Gastroesophageal sphincter (tissue), 4 donors: ENCODE measurements at regions not wholly inside any gene's neighbourhood (a gene's known extent, or its start where the extent isn't known, plus 50 kb on each side); places are given as distances from the start of the nearest gene placed in this dataset.

ENCODE experiments used
- ATAC-seq: fragments of 150-250 bp; one replicate; pipeline ENCODE4 v1.9.1; 2016; ENCODE audit warnings: mild to moderate bottlenecking, moderate library complexity
- H3K27ac ChIP-seq, 4 donors: fragments of 200-600 bp; sonication (generic) in 3 of 4; 1 replicate in 3 of 4; 2 replicates in 1 of 4; pipeline ENCODE4 v1.5.1; 2016 to 2019
- H3K27me3 ChIP-seq: fragments of 200-600 bp; sonication (generic); one replicate; pipeline ENCODE4 v1.5.1; 2019
- H3K36me3 ChIP-seq, 2 donors: fragments of 200-600 bp; sonication (generic); one replicate each; pipeline ENCODE4 v1.5.1; 2019; ENCODE audit warnings: control low read depth in 1 of 2
- H3K4me1 ChIP-seq, 3 donors: fragments of 200-600 bp; sonication (generic); 1 replicate in 2 of 3; 2 replicates in 1 of 3; pipeline ENCODE4 v1.5.1; 2016 to 2019; ENCODE audit warnings: control low read depth in 2 of 3
- H3K4me3 ChIP-seq, 2 donors: fragments of 200-600 bp; sonication (generic); one replicate each; pipeline ENCODE4 v1.5.1; 2019; ENCODE audit warnings: mild to moderate bottlenecking in 1 of 2, moderate library complexity in 1 of 2
- H3K9me3 ChIP-seq, 3 donors: fragments of 200-600 bp; sonication (generic); one replicate each; pipeline ENCODE4 v1.5.1; 2017 to 2019; ENCODE audit warnings: control low read depth in 2 of 3
- EP300 ChIP-seq: sonication (generic); formaldehyde crosslinking; IDR thresholded peaks from one replicate; pipeline ENCODE4 v1.6.1; 2017; ENCODE audit warnings: antibody characterized with exemption, mild to moderate bottlenecking
- POLR2A ChIP-seq, 2 donors: fragments of 450-650 bp; IDR thresholded peaks; one replicate each; pipeline ENCODE4 v1.6.1; 2017; ENCODE audit warnings: antibody characterized with exemption in 2 of 2, mild to moderate bottlenecking in 2 of 2, moderate library complexity in 1 of 2
- POLR2AphosphoS5 ChIP-seq: sonication (generic); formaldehyde crosslinking; IDR thresholded peaks from one replicate; pipeline ENCODE4 v1.6.1; 2017; ENCODE audit warnings: antibody characterized with exemption
- WGBS, 2 donors: methylation state at CpG; one replicate each; pipeline ENCODE4 v1.1.5; 2018; ENCODE audit warnings: low coverage in 1 of 2; 5-methylcytosine and 5-hydroxymethylcytosine counted together
- TF ChIP-seq, protein P1 (sequence below), 4 experiments: fragments of 200-600 bp in 2 of 4; fragments of 450-650 bp in 2 of 4; sonication (generic) in 1 of 4; IDR thresholded peaks; one replicate each; pipeline ENCODE4 v1.5.1; 2017 to 2019; ENCODE audit warnings: antibody characterized with exemption in 4 of 4, mild to moderate bottlenecking in 2 of 4, moderate library complexity in 2 of 4

DNA sequence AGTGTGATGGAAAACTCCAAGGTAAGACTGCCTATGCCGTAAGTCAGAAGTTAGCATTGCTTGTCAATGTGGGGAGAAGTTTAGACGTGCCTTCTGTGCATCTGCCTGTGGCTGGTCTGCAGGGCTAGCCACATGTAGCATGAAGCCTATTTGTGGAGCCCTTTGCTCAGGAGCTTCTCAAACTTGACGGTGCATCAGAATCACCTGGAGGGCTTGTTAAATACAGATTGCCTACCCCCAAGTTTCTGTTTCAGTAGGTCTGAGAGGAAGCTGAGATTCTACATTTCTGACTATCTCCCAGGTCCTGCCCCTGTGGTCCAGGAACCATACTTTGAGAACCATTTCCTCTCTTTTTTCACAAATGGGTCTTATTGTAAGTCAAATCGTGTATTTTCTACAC lies 292.1 kb upstream of the TPM1 start:
- Histone ChIP-seq H3K36me3 (peaks cover 0 to 25% of the 10 kb centered on the region in 2 donors), H3K9me3 (no peaks in the 10 kb centered on the region), H3K27ac (no peak overlapping the region), H3K27me3 (no peaks in the 10 kb centered on the region), H3K4me3 (no peak overlapping the region), H3K4me1 (no peaks in the 10 kb centered on the region)
- TF ChIP-seq EP300 (no peak), POLR2A (IDR thresholded peaks at IDR 0.05) (no peak), POLR2AphosphoS5 (no peak)
- TF ChIP-seq, protein P1, sequence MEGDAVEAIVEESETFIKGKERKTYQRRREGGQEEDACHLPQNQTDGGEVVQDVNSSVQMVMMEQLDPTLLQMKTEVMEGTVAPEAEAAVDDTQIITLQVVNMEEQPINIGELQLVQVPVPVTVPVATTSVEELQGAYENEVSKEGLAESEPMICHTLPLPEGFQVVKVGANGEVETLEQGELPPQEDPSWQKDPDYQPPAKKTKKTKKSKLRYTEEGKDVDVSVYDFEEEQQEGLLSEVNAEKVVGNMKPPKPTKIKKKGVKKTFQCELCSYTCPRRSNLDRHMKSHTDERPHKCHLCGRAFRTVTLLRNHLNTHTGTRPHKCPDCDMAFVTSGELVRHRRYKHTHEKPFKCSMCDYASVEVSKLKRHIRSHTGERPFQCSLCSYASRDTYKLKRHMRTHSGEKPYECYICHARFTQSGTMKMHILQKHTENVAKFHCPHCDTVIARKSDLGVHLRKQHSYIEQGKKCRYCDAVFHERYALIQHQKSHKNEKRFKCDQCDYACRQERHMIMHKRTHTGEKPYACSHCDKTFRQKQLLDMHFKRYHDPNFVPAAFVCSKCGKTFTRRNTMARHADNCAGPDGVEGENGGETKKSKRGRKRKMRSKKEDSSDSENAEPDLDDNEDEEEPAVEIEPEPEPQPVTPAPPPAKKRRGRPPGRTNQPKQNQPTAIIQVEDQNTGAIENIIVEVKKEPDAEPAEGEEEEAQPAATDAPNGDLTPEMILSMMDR (IDR thresholded peaks at IDR 0.05): no peak
- no peak for ATAC-seq
- WGBS, 2 donors: 85 to 89% methylated on average over 4 of the region's 4 CpGs

DNA sequence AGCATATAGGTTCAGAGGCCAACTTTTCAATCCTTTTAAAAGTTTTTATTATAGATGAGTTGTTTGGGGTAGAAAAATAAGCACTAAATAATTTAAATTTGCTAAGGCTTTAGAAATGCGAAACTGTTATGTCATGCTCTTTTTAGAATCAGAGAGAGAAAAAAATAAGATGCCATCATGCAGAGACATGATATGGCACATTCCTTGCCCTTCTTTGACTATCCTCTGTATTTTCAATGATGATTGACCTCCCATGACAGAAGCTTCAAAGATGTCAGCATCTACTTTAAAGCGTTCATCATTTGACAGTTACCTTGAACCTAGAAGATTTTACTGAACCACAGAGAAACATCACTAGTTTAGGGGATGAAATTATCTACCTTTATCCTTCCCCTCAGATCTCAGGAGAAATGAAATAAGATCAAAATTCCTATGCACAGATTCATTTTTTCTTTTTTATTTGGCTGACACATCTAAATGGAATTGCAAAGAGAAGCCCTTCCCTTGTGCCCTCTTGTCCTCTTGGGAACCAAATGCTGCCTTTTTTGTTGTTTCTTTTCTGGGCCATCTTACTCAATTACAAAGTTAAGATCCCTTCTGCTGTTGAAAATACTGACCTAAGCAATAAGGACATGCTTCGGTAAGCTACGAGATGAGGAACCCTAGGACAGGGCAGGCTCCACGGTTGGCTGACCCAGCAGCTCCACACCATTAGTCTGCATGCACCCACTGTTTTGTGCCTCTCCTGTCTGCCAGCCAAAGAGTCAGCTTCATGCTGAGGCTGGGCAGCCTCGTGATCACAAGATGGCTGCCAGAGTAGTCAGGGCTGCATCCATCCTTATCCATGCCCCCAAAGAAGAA lies 289.7 kb upstream of the TPM1 start:
- Histone ChIP-seq H3K9me3 (no peaks in the 10 kb centered on the region), H3K27me3 (no peaks in the 10 kb centered on the region), H3K36me3 (peaks cover 0 to 25% of the 10 kb centered on the region in 2 donors), H3K4me3 (no peak overlapping the region), H3K27ac (no peak overlapping the region), H3K4me1 (peaks cover 4 to 15% (median 6%) of the 10 kb centered on the region in 3 donors)
- peak; percentile 52 for ATAC-seq
- no peak for TF ChIP-seq POLR2AphosphoS5
- TF ChIP-seq, protein P1 (IDR thresholded peaks at IDR 0.05): no peak
- no peak for TF ChIP-seq EP300
- TF ChIP-seq POLR2A (IDR thresholded peaks at IDR 0.05): no peak
- 95 to 96% methylated on average over 2 to 3 of the region's 6 CpGs for WGBS, 2 donors

DNA sequence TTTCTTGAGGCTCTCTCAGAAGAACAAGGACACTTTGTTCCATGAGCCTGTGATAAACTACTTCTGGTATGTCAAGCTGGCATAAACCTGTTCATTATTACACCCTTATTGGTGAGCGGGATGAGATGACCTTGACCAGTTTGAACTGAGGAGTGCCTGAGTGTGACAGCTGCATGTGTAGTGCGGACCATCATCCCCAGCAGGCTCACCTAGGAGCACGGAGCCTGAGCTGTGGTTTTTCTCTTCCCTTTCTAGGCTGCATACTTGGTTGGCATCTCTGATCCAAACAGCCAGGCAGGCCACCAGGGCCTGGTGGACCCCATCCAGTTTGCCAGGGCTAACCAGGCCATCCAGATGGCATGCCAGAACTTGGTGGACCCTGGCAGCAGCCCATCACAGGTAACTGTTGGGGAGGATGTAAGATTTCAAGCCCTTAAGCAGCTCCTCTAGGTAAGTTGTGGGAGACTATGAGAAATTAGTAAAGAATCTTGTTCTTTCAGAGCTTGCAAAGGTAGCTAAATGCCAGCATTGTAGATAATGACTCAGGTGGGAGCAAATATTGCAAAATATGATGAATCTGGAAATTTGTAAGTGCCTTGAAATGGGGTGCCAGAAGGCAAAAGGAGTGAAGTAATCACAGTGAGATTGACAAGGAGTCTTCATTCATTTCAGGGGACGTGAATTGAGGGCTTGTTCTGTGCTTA lies 288.9 kb upstream of the TPM1 start:
- no peak overlapping the region for H3K27ac ChIP-seq
- WGBS, 2 donors: 100% methylated on average over 1 to 3 of the region's 4 CpGs
- no peak overlapping the region for H3K4me3 ChIP-seq
- H3K4me1 ChIP-seq: peaks cover 5 to 23% (median 9%) of the 10 kb centered on the region in 3 donors
- TF ChIP-seq EP300: no peak
- TF ChIP-seq, protein P1 (IDR thresholded peaks at IDR 0.05): no peak
- no peak for TF ChIP-seq POLR2AphosphoS5
- no peak for TF ChIP-seq POLR2A (IDR thresholded peaks at IDR 0.05)
- ATAC-seq: no peak
- H3K27me3 ChIP-seq: no peaks in the 10 kb centered on the region
- peaks cover 0 to 25% of the 10 kb centered on the region in 2 donors for H3K36me3 ChIP-seq
- no peaks in the 10 kb centered on the region for H3K9me3 ChIP-seq

DNA sequence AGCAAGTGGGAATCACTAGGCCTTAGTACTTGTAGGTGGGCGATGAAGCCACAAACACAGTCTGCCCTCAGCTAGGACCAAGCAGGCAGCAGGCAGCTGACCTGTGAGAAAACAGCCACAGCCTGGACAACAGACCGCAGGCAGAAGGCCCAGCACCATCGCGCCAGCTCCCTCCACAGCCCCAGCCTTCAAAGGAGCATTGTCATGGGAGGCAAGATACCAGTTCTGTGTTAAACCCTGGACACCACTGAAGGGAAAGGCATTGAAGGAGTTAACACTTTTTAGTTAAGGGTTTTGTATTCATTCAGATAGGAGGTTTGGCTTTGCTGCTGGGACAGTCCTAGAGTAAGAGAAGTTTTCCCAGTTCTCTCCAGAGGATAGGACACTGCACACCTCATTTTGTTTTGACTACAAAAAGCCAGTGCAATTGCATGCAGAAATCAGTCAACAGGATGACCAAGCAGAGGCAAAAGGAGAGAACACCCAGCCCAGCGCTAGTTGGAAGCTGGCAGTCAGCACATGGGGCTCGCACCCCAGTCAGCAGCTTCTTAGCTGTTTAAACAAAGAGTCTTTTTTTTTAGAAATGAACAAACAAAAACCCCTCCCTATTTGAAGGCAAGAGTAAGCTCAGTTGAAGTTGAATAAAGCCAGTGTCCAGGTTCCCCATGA lies 286.1 kb upstream of the TPM1 start:
- H3K27me3 ChIP-seq: no peaks in the 10 kb centered on the region
- no peak overlapping the region for H3K4me3 ChIP-seq
- 67 to 91% methylated on average over 2 to 6 of the region's 6 CpGs for WGBS, 2 donors
- no peak for ATAC-seq
- H3K4me1 ChIP-seq: peaks cover 5 to 40% (median 13%) of the 10 kb centered on the region in 3 donors
- H3K9me3 ChIP-seq: no peaks in the 10 kb centered on the region
- H3K27ac ChIP-seq: peak overlapping the region in 3 of 4 donors; percentile 81 to 86 (median 85)
- no peak for TF ChIP-seq POLR2AphosphoS5
- TF ChIP-seq, protein P1 (IDR thresholded peaks at IDR 0.05): no peak
- TF ChIP-seq EP300: no peak
- TF ChIP-seq POLR2A (IDR thresholded peaks at IDR 0.05): no peak
- peaks cover 0 to 19% of the 10 kb centered on the region in 2 donors for H3K36me3 ChIP-seq
